AG09319 (cell line): ENCODE measurements at regions not wholly inside any gene's neighbourhood (a gene's known extent, or its start where the extent isn't known, plus 50 kb on each side); places are given as distances from the start of the nearest gene placed in this dataset.

Experiments used
- DNase-seq: peaks from one replicate; pipeline ENCODE4 v3.0.0-alpha.2; 2010; ENCODE audit warnings: low read depth; ENCODE audit errors: extremely low read depth
- TF ChIP-seq, protein P1 (sequence below): IDR thresholded peaks from 2 replicates; pipeline ENCODE4 v1.5.1; 2011; ENCODE audit warnings: low read depth, mild to moderate bottlenecking, inconsistent platforms, low read length, moderate library complexity

DNA sequence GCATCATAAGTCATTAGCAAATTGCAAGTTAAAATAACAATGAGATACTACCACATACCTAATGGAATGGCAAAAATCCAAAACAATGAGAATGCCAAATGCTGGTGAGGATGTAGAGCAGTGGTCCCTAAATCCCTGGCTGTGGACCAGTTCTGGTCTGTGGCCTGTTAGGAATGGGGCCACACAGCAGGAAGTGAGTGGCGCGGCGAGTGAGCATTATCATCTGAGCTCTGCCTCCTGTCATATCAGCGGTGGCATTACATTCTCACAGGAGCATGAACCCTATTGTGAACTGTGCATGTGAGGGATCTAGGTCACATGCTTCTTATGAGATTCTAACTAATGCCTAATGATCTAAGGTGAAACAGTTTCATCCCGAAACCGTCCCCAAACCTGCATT, 1694.4 kb downstream of the EFNB2 start:
- TF ChIP-seq, protein P1, sequence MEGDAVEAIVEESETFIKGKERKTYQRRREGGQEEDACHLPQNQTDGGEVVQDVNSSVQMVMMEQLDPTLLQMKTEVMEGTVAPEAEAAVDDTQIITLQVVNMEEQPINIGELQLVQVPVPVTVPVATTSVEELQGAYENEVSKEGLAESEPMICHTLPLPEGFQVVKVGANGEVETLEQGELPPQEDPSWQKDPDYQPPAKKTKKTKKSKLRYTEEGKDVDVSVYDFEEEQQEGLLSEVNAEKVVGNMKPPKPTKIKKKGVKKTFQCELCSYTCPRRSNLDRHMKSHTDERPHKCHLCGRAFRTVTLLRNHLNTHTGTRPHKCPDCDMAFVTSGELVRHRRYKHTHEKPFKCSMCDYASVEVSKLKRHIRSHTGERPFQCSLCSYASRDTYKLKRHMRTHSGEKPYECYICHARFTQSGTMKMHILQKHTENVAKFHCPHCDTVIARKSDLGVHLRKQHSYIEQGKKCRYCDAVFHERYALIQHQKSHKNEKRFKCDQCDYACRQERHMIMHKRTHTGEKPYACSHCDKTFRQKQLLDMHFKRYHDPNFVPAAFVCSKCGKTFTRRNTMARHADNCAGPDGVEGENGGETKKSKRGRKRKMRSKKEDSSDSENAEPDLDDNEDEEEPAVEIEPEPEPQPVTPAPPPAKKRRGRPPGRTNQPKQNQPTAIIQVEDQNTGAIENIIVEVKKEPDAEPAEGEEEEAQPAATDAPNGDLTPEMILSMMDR = no peak
- DNase-seq = no peak

DNA sequence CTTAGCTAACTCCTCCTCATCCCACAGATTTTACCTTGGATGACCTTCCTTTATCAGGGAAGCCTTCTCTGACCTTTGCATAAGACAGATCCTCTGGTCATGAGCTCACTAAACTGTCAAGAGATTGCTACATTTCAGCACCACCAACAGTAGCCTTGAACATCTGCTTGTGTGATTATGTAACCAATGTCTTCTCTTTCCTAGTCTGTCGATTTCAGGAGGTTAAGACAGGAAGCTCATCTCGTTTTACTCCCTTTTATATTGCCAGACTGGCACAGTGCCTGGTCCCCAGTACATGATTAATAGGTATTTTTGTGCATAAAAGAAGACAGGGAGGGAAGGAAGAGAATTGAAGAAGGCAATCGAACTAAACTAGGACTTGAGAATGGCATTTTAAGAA, 1697.7 kb downstream of the EFNB2 start:
- TF ChIP-seq, protein P1 = no peak
- no peak for DNase-seq

DNA sequence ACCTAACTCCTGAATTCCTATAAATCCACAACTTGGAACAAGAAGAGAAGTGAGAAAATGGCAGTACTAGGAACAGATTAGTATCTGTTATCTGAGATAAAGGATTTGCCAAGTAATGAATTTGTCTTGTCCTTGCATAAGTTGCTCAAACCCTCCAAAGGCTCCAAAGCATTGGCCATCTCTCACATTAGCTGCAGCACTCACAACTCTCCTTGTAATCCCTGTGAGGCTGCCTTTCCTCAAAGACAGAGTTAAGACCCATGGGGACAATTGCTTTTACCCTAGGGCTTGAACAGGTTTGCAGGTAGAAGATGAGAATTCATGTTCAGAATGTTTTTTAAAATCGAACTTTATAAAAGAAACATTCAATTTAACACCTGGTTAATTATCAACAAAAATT, 1702.2 kb downstream of the EFNB2 start:
- no peak for DNase-seq
- TF ChIP-seq, protein P1 = no peak

DNA sequence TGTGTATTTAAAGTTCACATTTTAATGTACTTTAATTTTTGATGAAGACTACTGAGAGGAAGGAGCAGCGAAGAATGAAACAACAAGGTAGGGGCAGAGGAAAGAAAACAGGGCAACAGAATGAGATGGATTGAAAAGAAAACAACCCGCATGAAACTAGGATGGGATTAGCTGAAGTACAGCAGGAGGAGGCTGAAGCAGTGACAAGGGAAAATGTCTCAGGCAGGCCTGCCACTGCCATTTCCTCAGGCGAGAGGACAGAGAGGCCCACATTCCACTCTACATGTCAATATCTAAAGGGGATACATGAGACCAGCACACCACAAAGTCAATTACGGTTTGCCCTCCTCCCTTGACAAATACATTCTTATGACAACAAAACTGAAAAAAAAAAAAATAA, 1703.2 kb downstream of the EFNB2 start:
- DNase-seq = no peak
- TF ChIP-seq, protein P1 = no peak

DNA sequence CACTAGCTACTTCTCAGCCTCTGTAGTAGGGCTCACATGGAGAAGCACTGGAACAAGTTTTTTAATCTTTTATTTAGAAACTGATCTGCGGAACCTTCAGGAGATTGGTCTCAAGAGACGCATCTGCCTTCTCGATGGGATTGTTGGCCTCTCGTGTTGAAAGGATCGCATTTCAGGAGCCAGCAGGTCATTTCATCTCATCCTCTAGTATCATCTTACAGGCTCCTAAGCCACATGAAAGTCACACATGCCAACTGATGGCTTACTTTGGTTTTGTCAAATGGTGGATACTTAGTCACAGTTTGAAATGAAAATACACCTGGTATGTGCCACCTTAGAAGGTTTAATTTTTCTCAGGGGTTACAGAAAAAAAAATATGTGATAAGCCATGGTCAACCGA, 1703.6 kb downstream of the EFNB2 start:
- no peak for DNase-seq
- TF ChIP-seq, protein P1 = no peak

DNA sequence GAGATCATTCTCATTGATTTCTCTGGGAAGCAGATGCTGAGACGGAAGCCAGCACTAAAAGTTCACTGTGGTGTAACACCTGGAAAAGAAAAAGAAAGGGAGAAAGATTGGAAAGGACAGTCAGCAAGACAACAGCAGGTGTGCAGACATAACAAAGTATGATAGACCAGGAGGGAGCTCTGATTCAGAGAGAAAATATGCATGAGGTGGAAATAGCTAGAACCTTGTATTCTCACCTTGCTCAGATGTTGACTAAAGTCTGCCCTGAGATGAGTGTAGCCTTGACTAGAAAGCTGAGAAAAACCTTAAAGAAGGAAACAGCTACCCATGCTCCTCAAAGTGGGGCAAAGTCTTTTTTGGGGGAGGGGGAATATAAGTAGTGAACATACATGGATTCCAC, 1711.8 kb downstream of the EFNB2 start:
- DNase-seq = no peak
- TF ChIP-seq, protein P1 = no peak

DNA sequence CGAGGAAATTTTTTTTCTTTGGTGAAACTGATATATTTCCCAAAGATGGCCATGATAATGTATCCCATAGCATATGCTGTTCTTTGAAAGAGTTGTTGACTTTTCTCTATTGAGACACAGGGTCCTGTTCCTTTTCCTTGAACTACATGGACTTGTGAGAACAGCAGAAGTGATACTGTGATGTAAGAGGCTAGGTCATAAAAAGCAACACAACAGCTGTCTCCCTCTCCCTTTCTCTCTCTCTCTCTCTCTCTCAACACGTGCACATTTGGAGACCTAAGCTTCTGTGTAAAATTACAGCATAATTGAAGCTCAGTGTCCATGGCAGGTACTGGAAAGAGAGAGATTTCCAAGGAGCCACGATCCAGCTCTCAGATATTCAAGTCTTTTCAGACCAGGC, 1712.4 kb downstream of the EFNB2 start:
- TF ChIP-seq, protein P1 = no peak
- DNase-seq = no peak
